Renal cortical epithelial cell (primary cell): ENCODE measurements at regions not wholly inside any gene's neighbourhood (a gene's known extent, or its start where the extent isn't known, plus 50 kb on each side); places are given as distances from the start of the nearest gene placed in this dataset.

Experiments used
- DNase-seq: peaks from one replicate; pipeline ENCODE4 v3.0.0-alpha.2; 2011; ENCODE audit warnings: low read depth

DNA sequence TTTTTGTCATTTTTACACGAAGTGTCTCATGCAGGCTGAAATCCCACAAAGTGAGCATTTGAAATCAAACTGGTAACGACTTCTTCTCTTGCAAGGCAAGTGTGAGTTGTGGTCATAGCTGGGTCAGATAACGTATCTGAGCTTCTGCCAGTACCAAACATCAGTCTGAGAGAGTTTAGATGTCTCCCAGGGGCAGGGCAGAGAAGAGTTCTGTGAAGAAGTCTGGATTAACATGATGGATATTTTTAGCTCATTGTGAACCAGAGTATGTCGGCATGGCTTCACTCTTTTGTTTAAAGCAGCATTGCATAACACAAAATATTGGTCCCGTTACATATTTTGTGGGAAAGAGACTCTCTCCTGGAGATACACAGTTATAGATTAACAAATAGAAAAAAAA lies 655.5 kb upstream of the KLHL29 start:
- DNase-seq, result no peak

DNA sequence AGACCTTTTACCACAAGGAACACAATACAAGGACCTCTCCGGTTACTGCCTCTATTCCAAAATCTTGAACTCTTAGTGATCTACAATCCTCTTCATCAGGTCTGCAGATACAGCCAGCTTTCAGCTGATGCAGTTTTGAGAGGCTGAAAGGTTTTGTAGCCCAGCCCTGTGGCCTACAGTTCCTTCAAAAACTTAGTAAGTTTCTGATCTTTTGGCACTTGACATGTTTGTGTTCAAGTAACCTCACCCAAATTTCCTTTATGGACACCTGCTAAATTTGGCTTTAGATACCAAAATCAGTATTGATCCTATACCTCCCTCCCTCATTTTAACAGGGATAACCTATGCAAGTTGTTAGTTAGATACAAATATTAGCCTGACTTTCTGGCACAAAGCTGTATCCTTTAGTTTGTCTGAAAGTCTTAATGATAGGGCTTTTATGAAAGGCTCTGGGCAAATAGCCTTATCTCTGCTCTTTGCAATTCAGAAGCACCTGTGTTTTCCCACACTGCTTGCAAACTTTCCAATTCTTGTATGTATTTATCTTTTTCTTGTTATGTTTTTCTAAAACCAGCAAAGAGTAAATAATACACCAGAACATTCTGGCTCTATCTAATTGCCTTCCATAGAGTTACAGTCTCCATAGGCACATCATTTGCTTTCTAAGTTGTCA lies 650.5 kb upstream of the KLHL29 start:
- DNase-seq, result no peak

DNA sequence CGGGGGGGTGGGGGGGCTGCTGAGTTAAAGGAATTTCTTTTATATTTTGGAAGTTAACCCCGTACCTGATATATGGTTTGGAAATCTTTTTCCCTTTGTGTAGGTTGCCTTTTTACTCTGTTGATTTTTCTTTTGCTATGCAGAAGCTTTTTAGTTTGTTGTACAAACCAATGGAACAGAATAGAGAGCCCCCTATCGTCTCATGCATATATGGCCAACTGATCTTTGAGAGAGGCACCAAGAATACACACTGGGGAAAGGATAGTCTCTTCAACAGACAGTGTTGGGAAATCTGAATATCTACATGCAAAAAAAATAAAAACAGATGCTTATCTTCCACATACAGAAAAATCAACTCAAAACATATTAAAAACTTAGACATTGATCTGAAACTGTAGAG lies 647.8 kb upstream of the KLHL29 start:
- DNase-seq, result no peak

DNA sequence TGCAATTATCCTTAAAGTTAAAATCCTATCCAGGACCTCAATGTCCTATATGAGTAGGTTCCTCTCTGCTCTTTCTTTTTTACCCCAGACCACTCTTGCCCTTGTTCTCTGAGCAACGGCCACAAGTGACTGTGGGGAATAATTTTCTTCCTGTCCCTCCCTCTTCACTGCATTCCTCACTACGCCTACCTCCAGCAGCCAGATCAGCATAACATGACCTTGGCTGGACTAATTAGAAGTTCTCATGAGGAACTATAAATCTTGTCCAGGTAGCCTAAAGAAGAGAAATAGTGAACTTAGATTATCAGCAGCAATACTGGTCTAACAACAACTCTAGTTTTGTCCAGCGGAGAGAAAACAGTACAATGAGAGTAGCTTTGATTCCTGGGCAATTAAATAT lies 643.8 kb upstream of the KLHL29 start:
- DNase-seq, result no peak

DNA sequence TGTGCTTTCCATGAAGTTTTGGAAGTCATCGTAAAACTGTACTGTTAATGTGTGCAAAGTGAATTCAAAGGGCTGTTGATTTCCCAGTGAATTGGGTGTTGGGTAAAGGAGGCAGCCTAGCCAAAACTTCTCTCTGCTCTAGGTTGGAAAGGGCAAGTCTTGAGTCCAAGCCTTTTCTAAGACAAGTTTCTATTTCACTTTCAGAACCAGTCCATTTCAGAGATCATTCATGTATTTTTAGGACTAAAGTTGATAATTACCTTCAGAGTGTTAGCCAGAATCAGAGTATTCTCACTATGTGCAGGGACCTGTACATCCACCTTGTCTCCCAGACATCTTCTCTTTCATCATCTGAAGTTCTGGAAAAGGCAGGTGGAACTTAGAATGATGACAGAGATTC lies 636.1 kb upstream of the KLHL29 start:
- DNase-seq, result no peak

DNA sequence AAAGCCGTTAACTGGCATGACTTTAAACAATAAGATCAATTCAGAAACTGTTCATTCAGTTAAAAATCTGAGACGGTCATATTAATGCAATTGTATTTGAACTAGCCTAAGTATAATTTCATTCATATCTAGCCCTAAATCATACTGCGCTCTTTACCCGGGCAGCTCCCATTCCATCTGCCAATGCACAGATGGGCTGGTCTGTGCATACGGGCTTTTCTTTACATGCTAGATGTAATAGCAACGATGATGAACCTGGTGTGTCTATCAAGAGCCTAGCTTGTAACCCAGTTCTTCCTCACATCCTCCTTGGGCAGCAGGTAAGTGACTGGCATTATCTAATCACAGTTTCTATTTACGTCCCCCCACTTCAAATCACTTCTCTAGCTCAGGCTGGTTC lies 631.5 kb upstream of the KLHL29 start:
- no peak for DNase-seq

DNA sequence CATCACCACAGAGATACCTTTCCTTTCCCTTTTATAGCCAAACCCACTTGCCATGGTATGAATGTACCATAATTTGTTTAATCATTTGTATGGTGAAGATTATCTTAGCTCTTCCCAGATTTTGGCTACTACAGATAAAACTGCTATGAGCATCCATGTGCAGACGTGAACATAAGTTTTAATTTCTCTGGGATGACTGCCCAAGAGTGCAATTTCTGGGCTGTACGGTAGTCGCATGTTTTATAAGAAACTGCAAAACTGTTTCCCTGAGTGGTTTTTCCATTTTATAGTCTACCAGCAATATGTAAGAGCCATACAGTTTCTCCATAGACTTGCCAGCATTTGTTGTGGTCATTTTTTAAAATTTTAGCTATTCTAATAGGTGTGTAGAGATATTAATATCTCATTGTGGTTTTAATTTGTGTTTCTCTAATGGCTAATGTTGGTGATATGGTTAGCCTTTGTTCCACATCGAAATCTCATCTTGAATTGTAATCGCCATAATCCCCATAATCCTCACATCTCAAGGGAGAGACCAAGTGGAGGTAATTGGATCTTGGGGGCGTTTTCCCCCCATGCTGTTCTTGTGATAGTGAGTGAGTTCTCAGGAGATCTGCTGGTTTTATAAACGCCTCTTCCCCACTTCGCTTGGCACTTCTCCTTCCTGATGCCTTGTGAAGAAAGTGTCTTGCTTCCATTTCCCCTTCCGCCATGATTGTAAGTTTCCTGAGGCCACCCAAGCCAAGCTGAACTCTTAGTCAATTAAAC lies 628.5 kb upstream of the KLHL29 start:
- no peak for DNase-seq

DNA sequence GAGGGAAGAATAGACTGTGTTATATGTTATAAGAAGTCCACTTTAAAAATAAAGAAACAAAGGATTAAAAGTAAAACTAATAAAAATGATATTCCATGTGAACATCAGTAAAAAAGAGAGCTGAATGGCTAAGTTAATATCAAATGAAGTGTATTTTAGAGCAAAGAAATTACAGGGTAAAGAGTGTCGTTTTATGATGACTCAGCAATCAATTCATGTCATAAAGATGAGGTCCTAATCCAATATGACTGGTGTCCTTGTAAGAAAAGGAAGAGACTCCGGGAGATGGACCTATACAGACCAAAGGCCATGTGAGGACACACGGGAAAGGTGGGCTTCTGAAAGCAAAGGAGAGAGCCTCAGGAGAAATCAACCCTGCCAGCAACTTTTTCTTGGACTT lies 615.5 kb upstream of the KLHL29 start:
- no peak for DNase-seq

DNA sequence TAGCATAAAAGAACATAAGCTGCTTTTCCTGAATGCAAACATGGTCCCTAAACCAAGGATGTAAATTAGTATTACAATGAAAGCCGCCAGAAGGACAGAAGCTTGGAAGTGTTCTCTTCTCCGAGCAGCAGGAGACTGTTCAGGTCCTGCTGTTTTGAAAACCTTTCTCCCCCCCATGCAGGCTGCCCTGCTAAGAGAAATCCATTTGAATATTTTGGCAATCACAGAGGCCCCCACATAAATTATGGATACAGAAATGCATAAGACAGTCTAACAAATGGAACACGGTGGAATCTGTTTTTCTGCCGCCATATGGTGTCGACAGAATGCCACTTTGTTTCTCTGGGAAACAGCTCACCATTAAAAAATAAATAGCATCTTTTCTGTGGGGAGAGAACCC lies 600.4 kb upstream of the KLHL29 start:
- no peak for DNase-seq

DNA sequence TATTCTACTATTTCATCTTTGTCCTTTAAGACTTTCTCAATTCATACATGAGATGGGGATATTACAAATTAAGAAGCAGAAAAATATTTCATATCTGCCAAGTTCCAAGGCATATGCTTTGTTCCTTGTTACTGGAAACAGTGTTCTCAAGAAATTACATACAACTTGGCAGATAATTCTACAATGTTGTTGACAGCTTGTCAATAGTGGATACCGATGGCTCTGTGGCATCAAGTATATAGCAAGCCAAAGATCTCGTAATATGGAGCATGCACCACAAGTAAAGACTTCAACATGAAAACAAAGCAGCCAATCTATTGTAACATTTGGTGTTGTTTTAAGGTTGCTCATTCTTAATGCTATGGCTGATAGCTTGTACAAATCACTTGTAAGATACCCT lies 598.2 kb upstream of the KLHL29 start:
- DNase-seq, result no peak

DNA sequence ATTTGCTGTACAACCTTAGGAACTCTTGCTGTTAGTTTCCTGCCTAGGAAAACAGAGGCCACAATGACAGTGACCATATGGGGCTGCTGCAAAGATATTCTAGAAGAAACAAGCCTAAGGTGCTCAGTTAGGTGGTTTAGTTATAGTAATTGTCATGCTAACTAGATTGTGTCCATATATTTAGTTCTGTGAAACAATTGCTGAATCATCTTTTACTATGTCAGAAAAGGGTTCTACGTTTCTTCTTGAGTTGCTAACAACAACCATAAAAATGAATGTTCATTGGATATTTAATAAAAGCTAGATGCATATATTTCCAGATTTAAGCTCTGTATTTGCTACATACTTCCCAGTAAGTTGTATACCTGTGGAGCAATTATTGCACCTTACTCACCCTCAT lies 597.2 kb upstream of the KLHL29 start:
- no peak for DNase-seq

DNA sequence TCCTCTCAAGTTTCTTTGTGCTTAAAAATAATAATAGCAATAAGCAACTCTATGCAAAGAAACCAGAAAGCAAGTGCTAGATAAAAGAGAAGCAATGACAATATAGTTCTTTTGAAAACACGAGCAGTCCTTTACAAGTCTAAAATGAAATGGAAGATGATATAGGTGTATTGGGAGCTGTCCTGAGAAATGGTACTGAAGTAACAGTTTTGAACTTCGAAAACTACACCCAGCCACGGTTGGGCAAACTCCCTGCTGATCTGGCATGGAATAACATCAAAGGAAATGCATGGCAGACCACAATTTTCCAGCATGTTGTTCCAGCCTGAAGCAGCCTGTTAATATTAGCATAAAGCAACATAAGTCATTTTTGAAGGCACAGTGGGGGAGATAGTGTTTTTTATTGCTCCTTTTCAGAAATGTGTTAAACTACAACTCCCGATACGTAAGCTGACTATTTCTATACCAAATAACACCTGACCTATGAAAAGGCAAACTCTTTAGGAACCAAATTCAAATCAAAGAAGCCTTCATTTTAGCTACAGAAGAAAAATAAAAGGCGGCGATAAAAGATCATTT lies 596.1 kb upstream of the KLHL29 start:
- peak; percentile 0 for DNase-seq

DNA sequence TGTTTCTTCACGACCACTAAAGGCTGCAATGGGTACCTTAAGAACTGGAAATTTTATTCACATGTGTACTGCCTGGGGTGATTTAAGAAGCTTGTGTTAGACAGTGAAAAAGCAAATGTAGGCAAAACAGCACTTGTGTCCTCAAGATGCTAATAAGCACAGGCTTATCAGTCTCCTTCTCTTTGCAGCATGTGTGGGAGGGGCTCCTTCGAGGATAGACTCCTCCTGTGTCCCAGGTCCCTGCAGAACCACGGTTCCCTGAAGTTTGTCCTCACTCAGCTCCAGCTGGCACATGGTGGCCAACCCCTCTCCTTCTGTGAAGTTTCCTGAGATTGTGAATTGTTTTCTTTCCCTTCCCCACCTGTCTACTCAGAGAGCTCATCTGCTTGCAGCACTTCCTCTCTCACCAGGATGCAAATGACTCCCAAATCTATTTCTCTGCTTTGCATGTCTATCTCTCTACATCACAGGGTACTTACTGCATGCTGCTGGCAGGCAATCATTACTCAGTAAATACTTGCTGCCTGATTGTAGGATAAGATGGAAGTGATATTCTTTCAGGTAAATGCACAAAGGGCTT lies 589.6 kb upstream of the KLHL29 start:
- no peak for DNase-seq

DNA sequence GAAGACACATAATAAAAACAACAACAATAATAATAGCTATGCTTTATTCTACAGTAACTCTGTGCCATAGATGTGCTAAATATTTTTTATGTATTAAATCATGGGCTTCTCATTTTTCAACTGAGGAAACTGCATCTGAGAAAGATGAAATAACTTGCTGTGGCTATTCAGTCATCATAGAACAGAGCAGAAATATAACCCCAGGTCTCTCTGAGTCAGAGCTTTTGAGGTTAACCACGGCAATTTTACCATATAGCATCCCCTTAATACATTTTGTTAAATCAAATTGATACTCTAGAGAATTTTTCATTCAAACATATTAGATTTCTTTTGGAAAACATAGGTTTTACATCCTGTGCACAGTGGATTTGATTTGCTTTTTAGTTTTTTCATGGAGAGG lies 586.6 kb upstream of the KLHL29 start:
- no peak for DNase-seq

DNA sequence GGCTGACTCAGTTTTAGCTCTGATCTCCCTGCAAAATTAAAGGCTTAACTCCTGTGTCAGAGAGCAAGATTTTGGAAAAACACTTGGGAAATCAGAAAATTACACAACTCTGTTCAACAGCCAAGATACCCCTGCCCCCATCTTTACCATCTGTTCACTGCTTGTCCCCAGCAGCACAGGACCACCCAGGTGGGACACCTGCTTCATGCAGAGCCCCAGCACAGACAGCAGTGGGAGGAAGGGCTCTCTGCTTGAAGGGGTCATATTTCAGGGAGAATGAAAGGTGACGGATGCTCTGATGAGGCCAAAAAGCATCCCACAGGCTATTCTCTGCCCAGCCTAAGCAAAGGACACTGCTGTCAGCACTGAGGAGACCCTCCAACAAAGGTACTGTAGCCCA lies 584.6 kb upstream of the KLHL29 start:
- no peak for DNase-seq

DNA sequence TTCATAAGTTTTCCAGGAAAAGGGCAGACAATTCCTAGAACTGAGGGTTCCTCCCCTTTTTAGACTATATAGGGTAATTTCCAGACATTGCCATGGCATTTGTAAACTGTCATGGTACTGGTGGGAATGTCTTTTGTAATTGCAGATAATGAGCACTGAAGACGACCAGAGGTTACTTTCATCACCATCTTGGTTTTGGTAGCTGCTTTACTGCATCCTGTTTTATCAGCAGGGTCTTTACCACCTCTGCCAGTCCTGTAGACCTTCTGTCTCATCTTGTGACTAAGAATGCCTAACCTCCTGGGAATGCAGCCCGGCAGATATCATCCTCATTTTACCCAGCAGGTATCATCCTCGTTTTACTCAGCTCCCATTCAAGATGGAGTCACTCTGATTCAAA lies 583.9 kb upstream of the KLHL29 start:
- DNase-seq, result no peak

DNA sequence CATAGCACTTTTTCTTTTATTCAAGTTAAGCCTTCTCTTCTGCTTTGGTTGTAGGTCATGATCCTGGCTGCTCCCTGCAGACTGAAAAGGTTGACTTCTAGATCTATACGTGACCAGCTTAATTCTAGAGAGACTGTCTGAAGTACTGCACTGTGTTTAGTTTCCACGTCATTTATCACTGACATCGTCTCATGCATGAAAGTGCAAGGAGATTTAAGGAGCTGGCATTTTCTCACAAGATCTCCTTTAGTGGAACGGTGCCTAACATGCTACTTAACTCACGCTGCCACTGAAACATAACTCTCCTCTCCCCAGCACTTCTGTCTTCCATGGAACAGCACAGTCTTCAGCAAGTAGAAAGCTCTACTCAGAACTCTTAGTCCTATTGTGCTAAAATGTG lies 583.0 kb upstream of the KLHL29 start:
- no peak for DNase-seq

DNA sequence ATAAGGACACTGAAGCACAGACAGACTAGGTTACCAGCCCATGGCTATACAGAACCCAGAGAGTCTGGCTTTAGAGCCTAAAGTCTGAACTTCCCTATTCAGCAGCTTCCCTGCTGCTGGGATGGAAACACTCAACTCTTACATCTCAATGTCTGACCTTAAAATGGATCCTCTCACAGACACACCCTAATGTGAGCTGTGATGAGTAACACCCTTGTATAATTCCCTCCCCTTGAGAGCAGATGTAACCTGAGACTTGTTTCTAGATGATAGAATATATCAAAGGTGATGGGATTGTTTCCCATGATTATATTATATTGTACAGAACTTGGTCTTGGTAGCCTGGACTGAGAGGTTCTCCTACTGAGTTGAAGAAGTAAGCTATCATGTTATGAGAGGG lies 577.1 kb upstream of the KLHL29 start:
- DNase-seq, result no peak

DNA sequence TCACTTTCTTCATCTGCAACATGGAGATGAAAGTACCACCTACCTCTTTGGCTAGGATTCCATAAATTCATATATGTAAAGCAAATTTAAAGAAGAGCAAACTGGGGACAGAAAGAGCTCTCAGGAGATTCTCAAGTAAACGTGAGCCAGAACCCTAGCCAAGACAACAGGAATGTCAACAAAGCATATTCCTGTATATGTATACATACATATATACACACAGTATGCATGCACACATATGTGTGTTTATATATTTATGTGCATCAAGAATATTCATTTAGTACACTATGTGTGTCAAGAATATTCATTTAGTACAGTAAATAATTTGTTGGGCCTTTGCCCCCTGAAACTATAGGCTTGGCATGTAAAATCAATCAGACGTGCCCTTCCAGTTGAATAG lies 574.4 kb upstream of the KLHL29 start:
- no peak for DNase-seq

DNA sequence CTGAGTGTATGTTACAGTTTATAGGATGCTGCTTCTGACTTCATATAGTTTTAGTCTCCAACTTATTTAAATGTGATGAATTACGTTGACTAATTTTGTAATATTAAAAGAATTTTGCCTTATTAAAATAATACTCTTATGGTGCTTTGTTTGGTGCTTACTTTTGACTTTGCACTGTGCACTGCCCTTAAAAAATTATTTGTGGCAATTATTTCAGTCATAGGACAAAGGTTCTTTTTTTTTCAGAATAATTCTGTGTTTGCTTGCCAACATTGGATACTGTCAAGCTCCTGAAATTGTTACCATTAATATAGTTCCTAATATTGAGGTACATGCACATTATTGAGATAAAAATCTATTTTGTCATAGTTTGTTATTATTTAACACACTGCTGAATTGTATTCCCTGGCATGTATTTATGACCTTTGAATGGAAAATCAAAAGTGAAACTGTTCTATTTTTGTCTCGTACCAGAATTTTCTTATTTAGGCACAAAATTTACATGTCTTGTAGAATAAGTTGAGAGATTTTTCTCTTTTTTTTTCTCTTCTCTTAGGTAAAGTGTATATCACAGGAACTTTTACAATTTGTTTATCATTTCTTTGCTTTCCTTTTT lies 572.8 kb upstream of the KLHL29 start:
- no peak for DNase-seq

DNA sequence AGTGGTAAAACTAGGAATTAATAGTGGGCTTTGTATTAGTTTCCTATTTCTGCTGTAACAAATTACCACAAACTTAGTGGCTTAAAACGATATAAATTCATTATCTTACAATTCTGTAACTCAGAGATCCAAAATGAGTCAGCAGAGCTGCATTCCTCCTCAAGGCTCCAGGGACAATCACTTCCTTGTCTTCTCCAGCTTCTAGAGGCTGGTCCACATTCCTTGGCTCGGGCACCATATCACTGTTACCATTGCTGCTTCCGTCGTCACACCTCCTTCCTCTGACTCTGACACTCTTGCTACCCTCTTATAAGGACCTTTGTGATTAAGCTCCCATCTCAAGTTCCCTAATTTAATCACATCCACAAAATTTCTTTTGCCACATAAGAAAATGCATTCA lies 567.8 kb upstream of the KLHL29 start:
- DNase-seq, result peak; percentile 30

DNA sequence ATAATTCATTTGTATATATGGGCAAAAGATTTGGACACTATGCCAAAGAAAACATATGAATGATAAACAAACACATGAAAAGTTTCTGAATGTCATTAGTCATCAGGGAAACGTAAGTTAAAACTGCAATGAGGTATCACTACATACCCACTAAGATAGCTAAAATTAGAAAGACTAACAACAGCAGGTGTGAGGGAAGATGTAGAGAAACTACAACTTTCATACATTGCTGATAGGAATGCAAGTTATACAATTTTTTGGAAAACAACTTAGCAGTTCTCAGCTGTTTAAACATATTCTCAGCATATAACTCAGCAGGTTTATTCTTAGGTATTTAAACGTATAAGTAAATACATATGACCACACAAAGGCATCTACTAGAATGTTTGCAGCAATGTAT lies 563.5 kb upstream of the KLHL29 start:
- no peak for DNase-seq

DNA sequence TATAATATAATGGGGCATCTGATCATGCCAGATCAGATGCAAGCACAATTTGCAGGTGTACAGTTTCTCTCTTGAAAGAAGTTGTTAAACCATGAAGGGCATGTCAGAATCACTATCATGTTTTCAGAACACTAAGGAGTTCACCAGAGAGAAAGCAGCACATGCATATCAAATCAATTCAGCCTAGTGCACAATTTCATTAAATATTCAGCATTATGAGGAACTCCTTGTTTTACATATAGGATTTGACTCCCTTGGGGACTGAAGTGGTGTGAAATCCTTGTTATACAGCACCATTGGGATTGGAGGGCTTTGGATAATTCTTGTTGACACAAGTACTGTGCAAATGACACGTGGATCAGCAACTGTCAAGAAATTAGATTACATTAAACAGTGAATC lies 562.1 kb upstream of the KLHL29 start:
- no peak for DNase-seq
